Esophagus squamous epithelium (tissue), 4 donors: ENCODE measurements at regions not wholly inside any gene's neighbourhood (a gene's known extent, or its start where the extent isn't known, plus 50 kb on each side); places are given as distances from the start of the nearest gene placed in this dataset.

Experiments used
- POLR2A ChIP-seq, 4 donors: fragments of 450-650 bp; IDR thresholded peaks; one replicate each; pipeline ENCODE4 v1.6.1; 2017; ENCODE audit warnings: antibody characterized with exemption in 4 of 4, mild to moderate bottlenecking in 4 of 4, moderate library complexity in 3 of 4
- TF ChIP-seq, protein P1 (sequence below), 6 experiments: fragments of 450-650 bp in 4 of 6; fragments of 200-600 bp in 2 of 6; sonication (generic) in 2 of 6; IDR thresholded peaks; one replicate each; pipeline ENCODE4 v1.5.1; 2016 to 2019; ENCODE audit warnings: antibody characterized with exemption in 6 of 6, mild to moderate bottlenecking in 4 of 6, moderate library complexity in 4 of 6

GRCh38 chr2:12935222-12935621 is 218.5 kb downstream of the TRIB2 start:
- no peak for TF ChIP-seq POLR2A (IDR thresholded peaks at IDR 0.05)
- TF ChIP-seq, protein P1, sequence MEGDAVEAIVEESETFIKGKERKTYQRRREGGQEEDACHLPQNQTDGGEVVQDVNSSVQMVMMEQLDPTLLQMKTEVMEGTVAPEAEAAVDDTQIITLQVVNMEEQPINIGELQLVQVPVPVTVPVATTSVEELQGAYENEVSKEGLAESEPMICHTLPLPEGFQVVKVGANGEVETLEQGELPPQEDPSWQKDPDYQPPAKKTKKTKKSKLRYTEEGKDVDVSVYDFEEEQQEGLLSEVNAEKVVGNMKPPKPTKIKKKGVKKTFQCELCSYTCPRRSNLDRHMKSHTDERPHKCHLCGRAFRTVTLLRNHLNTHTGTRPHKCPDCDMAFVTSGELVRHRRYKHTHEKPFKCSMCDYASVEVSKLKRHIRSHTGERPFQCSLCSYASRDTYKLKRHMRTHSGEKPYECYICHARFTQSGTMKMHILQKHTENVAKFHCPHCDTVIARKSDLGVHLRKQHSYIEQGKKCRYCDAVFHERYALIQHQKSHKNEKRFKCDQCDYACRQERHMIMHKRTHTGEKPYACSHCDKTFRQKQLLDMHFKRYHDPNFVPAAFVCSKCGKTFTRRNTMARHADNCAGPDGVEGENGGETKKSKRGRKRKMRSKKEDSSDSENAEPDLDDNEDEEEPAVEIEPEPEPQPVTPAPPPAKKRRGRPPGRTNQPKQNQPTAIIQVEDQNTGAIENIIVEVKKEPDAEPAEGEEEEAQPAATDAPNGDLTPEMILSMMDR (IDR thresholded peaks at IDR 0.05): no peak
